ENCODE measurements at regions not wholly inside any gene's neighbourhood (a gene's known extent, or its start where the extent isn't known, plus 50 kb on each side); places are given as distances from the start of the nearest gene placed in this dataset.
A peak's percentile ranks its signal among the peaks of the same experiment; 100 is the strongest.

GRCh38 chr4:24236120-24236519 is 346.3 kb upstream of the PPARGC1A start:
- Mint-ChIP-seq H3K36me3 (no peaks in the 10 kb centered on the region), H3K4me1 (no peaks in the 10 kb centered on the region), H3K27me3 (no peaks in the 10 kb centered on the region), H3K4me3 (no peak overlapping the region), H3K27ac (no peak overlapping the region), H3K9me3 (no peaks in the 10 kb centered on the region)
- no peak for ATAC-seq

DNA sequence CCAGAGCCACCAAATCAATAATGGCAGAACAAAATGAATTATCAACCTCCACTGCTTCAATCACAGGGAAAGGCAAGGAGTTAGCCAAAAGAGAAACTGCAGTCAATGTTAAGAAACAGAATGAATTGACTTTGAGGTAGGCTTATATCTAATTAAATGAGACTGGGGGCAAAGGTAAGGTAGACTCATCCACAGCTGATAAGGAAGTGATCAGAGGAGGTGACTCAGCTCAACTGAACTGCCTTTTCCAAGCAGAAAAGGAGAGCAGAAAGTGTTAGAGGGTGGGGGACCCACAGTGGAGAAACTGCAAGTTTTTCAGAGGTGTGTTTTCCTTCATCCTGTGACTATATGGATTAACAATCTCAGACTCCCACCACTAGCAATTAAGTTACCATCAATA is 345.8 kb upstream of the PPARGC1A start:
- no peaks in the 10 kb centered on the region for H3K27me3 Mint-ChIP-seq
- no peaks in the 10 kb centered on the region for H3K36me3 Mint-ChIP-seq
- H3K9me3 Mint-ChIP-seq: no peaks in the 10 kb centered on the region
- no peak overlapping the region for H3K4me3 Mint-ChIP-seq
- no peaks in the 10 kb centered on the region for H3K4me1 Mint-ChIP-seq
- peak; percentile 34 for ATAC-seq
- no peak overlapping the region for H3K27ac Mint-ChIP-seq

GRCh38 chr4:24234288-24234848 is 344.5 kb upstream of the PPARGC1A start:
- no peaks in the 10 kb centered on the region for H3K9me3 Mint-ChIP-seq

DNA sequence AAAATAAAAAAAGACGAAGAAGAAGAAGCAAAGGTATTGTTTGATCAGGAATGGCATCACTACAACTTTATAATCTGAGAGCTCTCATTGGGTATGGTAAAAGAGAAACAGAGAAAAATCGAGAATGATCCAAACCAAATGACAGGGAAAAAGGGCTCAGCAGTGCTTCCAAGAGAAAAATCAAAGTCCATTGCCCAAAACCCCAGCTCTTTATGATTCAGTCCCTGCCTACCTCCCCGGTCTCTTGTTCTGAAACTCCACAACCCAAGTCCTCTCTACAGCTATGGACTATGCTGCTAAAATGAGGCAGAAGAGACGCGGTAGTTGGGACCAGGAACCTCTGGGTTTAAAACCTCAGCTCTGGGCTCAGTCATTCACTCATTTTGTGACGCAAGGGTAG is 341.1 kb upstream of the PPARGC1A start:
- Mint-ChIP-seq H3K9me3 (no peaks in the 10 kb centered on the region), H3K36me3 (no peaks in the 10 kb centered on the region), H3K4me1 (no peaks in the 10 kb centered on the region), H3K27me3 (no peaks in the 10 kb centered on the region), H3K4me3 (no peak overlapping the region), H3K27ac (no peak overlapping the region)
- ATAC-seq: no peak

More at GRCh38 chr4:24234288-24234848, 344.5 kb upstream of the PPARGC1A start:
- no peaks in the 10 kb centered on the region for H3K4me1 Mint-ChIP-seq
- no peaks in the 10 kb centered on the region for H3K36me3 Mint-ChIP-seq
- H3K4me3 Mint-ChIP-seq: no peak overlapping the region
- no peak for ATAC-seq
- no peak overlapping the region for H3K27ac Mint-ChIP-seq
- H3K27me3 Mint-ChIP-seq: no peaks in the 10 kb centered on the region

DNA sequence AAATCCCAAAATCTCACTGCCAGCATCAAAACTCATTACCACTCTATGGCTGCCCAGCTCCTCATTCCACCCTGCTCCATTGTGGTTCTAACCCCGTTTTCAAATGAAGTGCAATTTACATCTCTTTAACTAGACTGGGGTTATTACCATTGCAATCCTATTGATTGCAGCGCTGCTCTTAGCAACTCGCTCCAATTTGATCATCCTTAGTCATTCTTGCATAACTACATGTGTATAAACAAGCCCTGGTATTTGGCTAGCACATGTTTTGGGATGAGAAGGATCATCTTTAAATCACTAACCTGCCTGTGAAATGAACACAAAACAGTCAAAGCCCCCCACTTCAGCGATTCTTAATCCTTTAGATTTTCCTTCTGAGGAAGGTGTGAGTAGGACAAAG is 340.1 kb upstream of the PPARGC1A start:
- Mint-ChIP-seq H3K9me3 (peaks cover 3% of the 10 kb centered on the region), H3K4me3 (no peak overlapping the region), H3K4me1 (no peaks in the 10 kb centered on the region), H3K36me3 (no peaks in the 10 kb centered on the region), H3K27ac (no peak overlapping the region), H3K27me3 (no peaks in the 10 kb centered on the region)
- ATAC-seq: no peak

DNA sequence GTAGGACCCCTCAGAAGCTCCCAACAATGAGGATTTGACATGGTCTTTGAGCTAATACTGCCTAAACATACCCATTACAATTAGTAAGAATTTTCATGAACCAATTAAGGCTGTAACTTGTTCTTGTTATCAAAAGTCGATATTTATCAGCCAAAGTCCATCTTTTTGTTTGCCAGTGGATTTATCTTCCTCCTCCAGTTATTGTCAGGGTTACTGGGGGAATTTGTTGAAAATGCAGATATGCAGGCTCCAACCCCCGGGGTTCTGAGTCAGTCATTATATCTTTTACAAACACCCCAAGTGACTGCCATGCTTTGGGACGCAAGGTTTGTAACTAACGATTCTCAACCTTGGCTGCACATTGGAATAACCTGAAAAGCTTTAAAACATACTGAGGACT is 338.8 kb upstream of the PPARGC1A start:
- no peak for ATAC-seq
- Mint-ChIP-seq H3K9me3 (peaks cover 12% of the 10 kb centered on the region), H3K27me3 (no peaks in the 10 kb centered on the region), H3K36me3 (no peaks in the 10 kb centered on the region), H3K4me1 (no peaks in the 10 kb centered on the region), H3K4me3 (no peak overlapping the region), H3K27ac (no peak overlapping the region)

DNA sequence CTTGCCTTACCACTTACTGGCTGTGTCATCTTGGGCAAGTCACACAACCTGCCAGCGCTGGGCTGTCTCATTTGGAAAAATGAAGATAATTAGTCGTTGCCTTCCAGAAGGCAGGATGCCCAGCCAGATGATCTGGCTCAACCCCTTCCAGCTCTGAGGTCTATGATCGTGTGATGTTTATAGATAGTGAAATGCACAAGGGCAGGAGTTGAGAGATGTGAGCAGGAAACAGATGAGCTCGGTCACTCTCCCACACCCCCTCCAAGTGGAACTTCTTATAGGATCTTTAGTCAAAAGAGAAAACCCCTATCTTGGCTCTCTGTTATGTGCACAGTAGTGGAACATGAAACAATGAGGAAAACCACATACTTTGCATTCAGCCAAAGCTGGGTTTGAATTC is 336.8 kb upstream of the PPARGC1A start:
- ATAC-seq: no peak
- Mint-ChIP-seq H3K4me1 (no peaks in the 10 kb centered on the region), H3K27ac (no peak overlapping the region), H3K27me3 (no peaks in the 10 kb centered on the region), H3K9me3 (peaks cover 12% of the 10 kb centered on the region), H3K36me3 (no peaks in the 10 kb centered on the region), H3K4me3 (no peak overlapping the region)

DNA sequence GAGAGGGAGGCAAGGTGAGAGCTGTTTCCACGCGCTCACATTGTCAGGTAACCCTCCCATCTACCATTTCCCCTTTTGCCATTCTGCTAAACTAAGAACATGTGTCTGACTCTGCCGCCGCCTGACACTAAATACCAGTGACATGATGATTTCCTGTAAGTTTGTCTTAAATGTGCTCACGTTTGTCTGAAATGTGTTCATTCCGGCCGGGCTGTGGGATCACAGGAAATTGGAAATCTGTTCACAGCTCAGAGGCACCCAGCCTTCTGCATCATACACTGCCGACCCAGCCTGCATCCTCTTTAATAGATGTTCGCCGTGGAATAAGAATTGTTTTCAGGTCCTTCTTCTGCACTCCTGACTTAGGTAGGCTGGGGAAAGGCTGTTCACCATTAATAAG is 336.2 kb upstream of the PPARGC1A start:
- H3K4me1 Mint-ChIP-seq: no peaks in the 10 kb centered on the region
- no peaks in the 10 kb centered on the region for H3K27me3 Mint-ChIP-seq
- no peaks in the 10 kb centered on the region for H3K36me3 Mint-ChIP-seq
- H3K27ac Mint-ChIP-seq: no peak overlapping the region
- no peak for ATAC-seq
- H3K9me3 Mint-ChIP-seq: peaks cover 12% of the 10 kb centered on the region
- no peak overlapping the region for H3K4me3 Mint-ChIP-seq

DNA sequence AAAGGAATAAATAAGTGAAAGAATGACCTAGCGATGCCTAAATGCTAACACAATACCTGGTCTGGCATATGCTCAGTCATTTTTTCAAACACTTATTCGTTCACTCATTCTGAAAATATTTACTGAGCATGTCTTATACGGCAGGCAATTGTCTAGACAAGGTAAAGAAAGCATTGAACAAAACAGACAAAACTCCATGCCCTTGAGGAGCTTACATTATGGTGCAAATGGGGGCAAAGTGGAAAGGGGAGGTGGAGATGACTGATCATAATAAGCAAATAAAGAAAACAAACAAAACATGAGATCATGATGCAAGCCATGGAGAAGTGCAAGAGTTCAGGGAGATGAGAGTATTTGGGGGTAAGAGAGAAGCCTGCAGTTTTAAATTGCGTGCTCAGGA is 334.6 kb upstream of the PPARGC1A start:
- Mint-ChIP-seq H3K27me3 (no peaks in the 10 kb centered on the region), H3K9me3 (peaks cover 14% of the 10 kb centered on the region), H3K27ac (no peak overlapping the region), H3K4me3 (no peak overlapping the region), H3K4me1 (no peaks in the 10 kb centered on the region), H3K36me3 (no peaks in the 10 kb centered on the region)
- ATAC-seq: no peak

- Mint-ChIP-seq H3K4me1 (no peaks in the 10 kb centered on the region), H3K4me3 (no peak overlapping the region), H3K36me3 (no peaks in the 10 kb centered on the region), H3K27me3 (no peaks in the 10 kb centered on the region), H3K27ac (no peak overlapping the region), H3K9me3 (peaks cover 6% of the 10 kb centered on the region)
- ATAC-seq: no peak
Observed at GRCh38 chr4:24219209-24219608, 329.4 kb upstream of the PPARGC1A start.

- Mint-ChIP-seq H3K27ac (no peak overlapping the region), H3K4me1 (no peaks in the 10 kb centered on the region), H3K9me3 (peaks cover 3% of the 10 kb centered on the region), H3K4me3 (no peak overlapping the region), H3K36me3 (no peaks in the 10 kb centered on the region), H3K27me3 (no peaks in the 10 kb centered on the region)
- no peak for ATAC-seq
Observed at GRCh38 chr4:24218566-24218965, 328.7 kb upstream of the PPARGC1A start.

DNA sequence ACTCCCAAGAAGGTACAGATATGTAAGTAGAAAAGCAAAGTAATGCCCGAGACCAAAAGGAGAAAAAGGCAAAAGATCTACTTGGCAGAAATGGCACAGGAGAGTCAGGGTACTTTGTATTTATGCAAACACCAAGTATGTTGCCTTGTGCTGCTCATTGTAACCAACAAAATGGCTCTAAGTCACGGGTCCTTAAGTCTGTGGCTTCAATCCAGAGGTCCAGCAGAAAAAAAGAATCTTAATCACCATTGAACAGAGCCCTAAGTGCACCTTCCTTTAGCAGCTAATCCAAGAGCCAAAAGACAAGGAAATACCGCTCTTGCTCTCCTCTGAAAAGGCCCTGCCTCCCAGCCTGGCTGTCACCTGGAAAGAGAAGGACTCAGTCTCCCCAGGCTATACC is 324.9 kb upstream of the PPARGC1A start:
- no peak overlapping the region for H3K27ac Mint-ChIP-seq
- no peak for ATAC-seq
- no peaks in the 10 kb centered on the region for H3K27me3 Mint-ChIP-seq
- peaks cover 3% of the 10 kb centered on the region for H3K9me3 Mint-ChIP-seq
- H3K36me3 Mint-ChIP-seq: no peaks in the 10 kb centered on the region
- H3K4me3 Mint-ChIP-seq: no peak overlapping the region
- no peaks in the 10 kb centered on the region for H3K4me1 Mint-ChIP-seq

- Mint-ChIP-seq H3K36me3 (no peaks in the 10 kb centered on the region), H3K4me3 (no peak overlapping the region), H3K4me1 (no peaks in the 10 kb centered on the region), H3K27me3 (no peaks in the 10 kb centered on the region), H3K27ac (no peak overlapping the region), H3K9me3 (no peaks in the 10 kb centered on the region)
- ATAC-seq: no peak
Observed at GRCh38 chr4:24213961-24214360, 324.1 kb upstream of the PPARGC1A start.

- no peaks in the 10 kb centered on the region for H3K27me3 Mint-ChIP-seq
- H3K27ac Mint-ChIP-seq: no peak overlapping the region
- H3K4me3 Mint-ChIP-seq: no peak overlapping the region
- H3K9me3 Mint-ChIP-seq: peaks cover 3% of the 10 kb centered on the region
- ATAC-seq: no peak
- H3K36me3 Mint-ChIP-seq: no peaks in the 10 kb centered on the region
- no peaks in the 10 kb centered on the region for H3K4me1 Mint-ChIP-seq
Observed at GRCh38 chr4:24212642-24213041, 322.8 kb upstream of the PPARGC1A start.

DNA sequence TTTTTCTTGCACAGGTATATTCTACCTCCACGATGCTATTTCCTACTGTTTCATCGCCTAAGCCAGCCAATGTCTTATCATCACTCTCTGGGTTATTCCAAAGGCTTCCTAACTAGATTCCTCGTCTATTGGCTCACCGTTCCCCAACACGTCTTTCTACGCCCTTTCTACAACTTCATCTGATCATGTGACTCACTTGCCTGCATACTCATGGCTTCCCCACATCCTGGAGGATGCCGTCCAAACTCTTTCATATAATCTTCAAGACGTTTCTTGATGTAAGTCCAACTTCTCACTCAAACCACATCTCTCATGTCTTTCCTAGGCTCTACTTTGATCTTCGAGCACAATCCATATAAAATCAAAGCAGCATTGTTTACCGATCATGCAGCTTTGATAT is 322.0 kb upstream of the PPARGC1A start:
- H3K36me3 Mint-ChIP-seq: no peaks in the 10 kb centered on the region
- H3K27ac Mint-ChIP-seq: no peak overlapping the region
- H3K4me1 Mint-ChIP-seq: no peaks in the 10 kb centered on the region
- H3K9me3 Mint-ChIP-seq: peaks cover 3% of the 10 kb centered on the region
- H3K4me3 Mint-ChIP-seq: no peak overlapping the region
- ATAC-seq: no peak
- H3K27me3 Mint-ChIP-seq: no peaks in the 10 kb centered on the region

DNA sequence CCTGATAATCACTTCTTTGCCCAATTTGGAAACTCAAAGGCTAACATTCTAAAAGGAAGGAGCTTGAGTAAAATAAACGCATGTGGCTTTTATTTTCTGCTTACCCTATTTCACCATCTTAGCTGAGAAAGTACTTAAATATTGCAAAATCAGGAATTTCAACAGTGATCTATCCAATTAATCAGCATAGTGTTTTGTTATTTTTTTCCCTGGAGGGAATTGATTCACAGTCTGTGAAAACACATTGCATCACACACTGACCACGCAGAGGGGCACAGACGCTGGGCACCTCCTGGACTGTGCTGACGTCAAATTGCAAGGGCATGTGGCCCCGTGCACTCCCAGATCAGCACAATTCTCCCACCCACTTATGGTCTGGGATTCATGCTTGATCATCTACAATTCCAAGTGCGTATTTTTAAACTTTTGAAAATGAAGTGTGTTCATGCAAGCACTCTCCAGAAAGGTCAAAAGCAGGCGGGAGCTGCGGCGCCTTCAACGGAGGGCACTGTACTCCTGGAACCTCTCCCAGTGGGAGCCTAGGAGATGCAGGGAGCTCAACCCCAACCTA is 320.6 kb upstream of the PPARGC1A start:
- Mint-ChIP-seq H3K36me3 (no peaks in the 10 kb centered on the region), H3K27me3 (no peaks in the 10 kb centered on the region), H3K4me1 (no peaks in the 10 kb centered on the region), H3K4me3 (no peak overlapping the region), H3K9me3 (peaks cover 3% of the 10 kb centered on the region), H3K27ac (no peak overlapping the region)
- no peak for ATAC-seq

- Mint-ChIP-seq H3K4me3 (no peak overlapping the region), H3K36me3 (no peaks in the 10 kb centered on the region), H3K27me3 (no peaks in the 10 kb centered on the region), H3K9me3 (peaks cover 3% of the 10 kb centered on the region), H3K27ac (no peak overlapping the region), H3K4me1 (no peaks in the 10 kb centered on the region)
- no peak for ATAC-seq
Observed at GRCh38 chr4:24209906-24210305, 320.1 kb upstream of the PPARGC1A start.

Data from stimulated activated memory B cell treated with anti-CD40 and anti-IgM and Interleukin-4, amounts not matched to agents 10 μg/mL and 1 μg/mL and 100 μg/mL, for 72 hours (primary cell).